HG03066 (cell line): ENCODE measurements at regions not wholly inside any gene's neighbourhood (a gene's known extent, or its start where the extent isn't known, plus 50 kb on each side); places are given as distances from the start of the nearest gene placed in this dataset.
"Not testable (repeated sequence)": the region's sequence is repeated elsewhere in the genome, so short reads cannot be mapped to it uniquely, and the experiment has no call there.

Source experiments
- ATAC-seq: cut with Tn5 transposase; IDR thresholded peaks from one replicate; pipeline ENCODE4 v1.9.1; 2021; ENCODE audit warnings: low read depth; ENCODE audit not compliant: unreplicated experiment

- ATAC-seq, result no peak
Observed at GRCh38 chr4:126599746-126600145, 1033.0 kb upstream of the INTU start.

- no peak for ATAC-seq
Observed at GRCh38 chr4:126603210-126603609, 1029.5 kb upstream of the INTU start.

GRCh38 chr4:126603825-126604224 lies 1028.9 kb upstream of the INTU start:
- ATAC-seq, result no peak

GRCh38 chr4:126604268-126604867 lies 1028.4 kb upstream of the INTU start:
- no peak for ATAC-seq

GRCh38 chr4:126610933-126611332 lies 1021.8 kb upstream of the INTU start:
- ATAC-seq, result no peak

GRCh38 chr4:126611900-126612299 lies 1020.9 kb upstream of the INTU start:
- no peak for ATAC-seq

- ATAC-seq, result no peak
Observed at GRCh38 chr4:126614356-126614855, 1018.4 kb upstream of the INTU start.

GRCh38 chr4:126616795-126617194 lies 1016.0 kb upstream of the INTU start:
- no peak for ATAC-seq

GRCh38 chr4:126627255-126627654 lies 1005.5 kb upstream of the INTU start:
- no peak for ATAC-seq

- no peak for ATAC-seq
Observed at GRCh38 chr4:126628933-126629332, 1003.8 kb upstream of the INTU start.

GRCh38 chr4:126630230-126630629 lies 1002.5 kb upstream of the INTU start:
- no peak for ATAC-seq

- ATAC-seq, result no peak
Observed at GRCh38 chr4:126633306-126633705, 999.5 kb upstream of the INTU start.

- no peak for ATAC-seq
Observed at GRCh38 chr4:126637706-126638105, 995.1 kb upstream of the INTU start.

GRCh38 chr4:126647320-126647719 lies 985.4 kb upstream of the INTU start:
- no peak for ATAC-seq

GRCh38 chr4:126647756-126648397 lies 984.9 kb upstream of the INTU start:
- ATAC-seq, result no peak

GRCh38 chr4:126658411-126658810 lies 974.3 kb upstream of the INTU start:
- no peak for ATAC-seq

GRCh38 chr4:126661194-126661593 lies 971.6 kb upstream of the INTU start:
- ATAC-seq, result no peak

GRCh38 chr4:126664839-126665238 lies 967.9 kb upstream of the INTU start:
- ATAC-seq, result no peak

- ATAC-seq, result not testable (repeated sequence)
Observed at GRCh38 chr4:126670038-126670437, 962.7 kb upstream of the INTU start.

GRCh38 chr4:126678618-126679017 lies 954.1 kb upstream of the INTU start:
- no peak for ATAC-seq

GRCh38 chr4:126679303-126679702 lies 953.5 kb upstream of the INTU start:
- ATAC-seq, result no peak

GRCh38 chr4:126682250-126682649 lies 950.5 kb upstream of the INTU start:
- ATAC-seq, result no peak
